SK-N-SH (cell line): ENCODE measurements at regions not wholly inside any gene's neighbourhood (a gene's known extent, or its start where the extent isn't known, plus 50 kb on each side); places are given as distances from the start of the nearest gene placed in this dataset.

Experiments used
- CTCF ChIP-seq: fragments of 200-600 bp; sonication (generic); IDR thresholded peaks from 2 replicates; pipeline ENCODE4 v1.6.1; 2017; ENCODE audit warnings: antibody characterized with exemption, mild to moderate bottlenecking, moderate library complexity
- FOXM1 ChIP-seq: IDR thresholded peaks from 2 replicates; pipeline ENCODE4 v1.4.0; 2012; ENCODE audit warnings: low read depth, mild to moderate bottlenecking
- MXI1 ChIP-seq: IDR thresholded peaks from 2 replicates; pipeline ENCODE4 v1.6.1; 2012; ENCODE audit warnings: mild to moderate bottlenecking, low read depth, low read length, improper control_type of control experiment
- RAD21 ChIP-seq: IDR thresholded peaks from 2 replicates; pipeline ENCODE4 v1.6.1; 2012; ENCODE audit warnings: mild to moderate bottlenecking, low read length
- RCOR1 ChIP-seq: fragments of 150-350 bp; IDR thresholded peaks from 2 replicates; pipeline ENCODE4 v1.6.1; 2017; ENCODE audit warnings: antibody characterized with exemption, low read length
- RFX5 ChIP-seq: IDR thresholded peaks from 2 replicates; pipeline ENCODE4 v1.6.1; 2012; ENCODE audit warnings: mild to moderate bottlenecking, improper control_type of control experiment, low read length
- RXRA ChIP-seq: IDR thresholded peaks from 2 replicates; pipeline ENCODE4 v1.4.0; 2012; ENCODE audit warnings: low read depth, mild to moderate bottlenecking, borderline replicate concordance
- SIN3A ChIP-seq: IDR thresholded peaks from 2 replicates; pipeline ENCODE4 v1.6.1; 2012; ENCODE audit warnings: low read depth, mild to moderate bottlenecking, low read length, moderate library complexity, borderline replicate concordance
- YY1 ChIP-seq: IDR thresholded peaks from 2 replicates; pipeline ENCODE4 v1.4.0; 2012; ENCODE audit warnings: low read depth, mild to moderate bottlenecking

- TF ChIP-seq RCOR1: no peak
- TF ChIP-seq FOXM1: no peak
- TF ChIP-seq RFX5: no peak
- TF ChIP-seq MXI1: no peak
- no peak for TF ChIP-seq SIN3A
- no peak for TF ChIP-seq CTCF
- no peak for TF ChIP-seq RAD21
- TF ChIP-seq YY1: no peak
- TF ChIP-seq RXRA: no peak
These were observed 79.2 kb downstream of the NEUROD6 start for GRCh38 chr7:31261341-31261740.
